Naive thymus-derived CD4-positive, alpha-beta T cell (primary cell): ENCODE measurements at regions not wholly inside any gene's neighbourhood (a gene's known extent, or its start where the extent isn't known, plus 50 kb on each side); places are given as distances from the start of the nearest gene placed in this dataset.
"Not testable (repeated sequence)": the region's sequence is repeated elsewhere in the genome, so short reads cannot be mapped to it uniquely, and the experiment has no call there.

ENCODE experiments used
- ATAC-seq: fragments of 150-1000 bp; cut with Tn5 transposase; 2 replicates; pipeline ENCODE4 v1.10.0; 2021; ENCODE audit warnings: mild to moderate bottlenecking, moderate library complexity
- CTCF ChIA-PET: fragments of 350-600 bp; sonication (Branson Sonifier 250); formaldehyde crosslinking; loops from one replicate; lab custom pipeline; 2021; ENCODE audit warnings: antibody characterized with exemption; lab: Charles Lee
- POLR2A ChIA-PET: fragments of 350-600 bp; sonication (Branson Sonifier 250); formaldehyde crosslinking; loops from one replicate; lab custom pipeline; 2021; ENCODE audit warnings: antibody characterized with exemption, inconsistent platforms; lab: Charles Lee
- DNase-seq, 9 donors: peaks; one replicate each; pipeline versions ENCODE4 v3.0.0 to v3.0.0-alpha.2; 2020 to 2022; ENCODE audit warnings: mixed read lengths in 1 of 9
- H3K27ac ChIP-seq: one replicate; pipeline ENCODE4 v1.7.0; 2013; ENCODE audit warnings: mild to moderate bottlenecking, low read depth, low read length, moderate library complexity
- H3K27me3 ChIP-seq, 2 donors: one replicate each; pipeline ENCODE4 v1.7.0; 2013; ENCODE audit warnings: low read length in 2 of 2, mild to moderate bottlenecking in 2 of 2, moderate library complexity in 2 of 2; ENCODE audit not compliant: control insufficient read depth in 2 of 2, insufficient read depth in 2 of 2
- H3K36me3 ChIP-seq, 3 experiments: 1 replicate in 2 of 3; 2 replicates in 1 of 3; pipeline ENCODE4 v1.7.0; 2013; ENCODE audit warnings: low read length in 3 of 3, mild to moderate bottlenecking in 3 of 3, moderate library complexity in 1 of 3; ENCODE audit not compliant: insufficient read depth in 3 of 3, control insufficient read depth in 2 of 3
- H3K4me1 ChIP-seq, 2 donors: one replicate each; pipeline ENCODE4 v1.7.0; 2013; ENCODE audit warnings: low read length in 2 of 2, mild to moderate bottlenecking in 2 of 2, moderate library complexity in 1 of 2; ENCODE audit not compliant: control insufficient read depth in 2 of 2, insufficient read depth in 2 of 2
- H3K4me3 ChIP-seq: 2 replicates; pipeline ENCODE4 v1.7.0; 2013; ENCODE audit warnings: mild to moderate bottlenecking, low read length
- H3K9me3 ChIP-seq, 3 experiments: 1 replicate in 2 of 3; 2 replicates in 1 of 3; pipeline ENCODE4 v1.7.0; 2013; ENCODE audit warnings: low read length in 3 of 3; ENCODE audit not compliant: control insufficient read depth in 2 of 3
- H3K27ac Mint-ChIP-seq, 9 donors: one replicate each; pipeline ENCODE4 v1.8.0; 2020 to 2022; ENCODE audit warnings: mixed read lengths in 9 of 9, mild to moderate bottlenecking in 8 of 9, moderate library complexity in 5 of 9, inconsistent platforms in 2 of 9
- H3K27me3 Mint-ChIP-seq, 5 donors: one replicate each; pipeline ENCODE4 v1.8.0; 2021 to 2022; ENCODE audit warnings: mixed read lengths in 5 of 5, mild to moderate bottlenecking in 1 of 5
- H3K36me3 Mint-ChIP-seq, 5 donors: one replicate each; pipeline ENCODE4 v1.8.0; 2020 to 2022; ENCODE audit warnings: mixed read lengths in 5 of 5, mild to moderate bottlenecking in 3 of 5, inconsistent platforms in 1 of 5
- H3K4me1 Mint-ChIP-seq, 7 donors: one replicate each; pipeline ENCODE4 v1.8.0; 2020 to 2022; ENCODE audit warnings: mixed read lengths in 7 of 7, mild to moderate bottlenecking in 3 of 7, inconsistent platforms in 1 of 7
- H3K4me3 Mint-ChIP-seq, 10 donors: one replicate each; pipeline ENCODE4 v1.8.0; 2020 to 2022; ENCODE audit warnings: mild to moderate bottlenecking in 10 of 10, mixed read lengths in 10 of 10, moderate library complexity in 6 of 10, inconsistent platforms in 2 of 10
- H3K9me3 Mint-ChIP-seq, 11 donors: one replicate each; pipeline ENCODE4 v1.8.0; 2020 to 2022; ENCODE audit warnings: mixed read lengths in 11 of 11, mild to moderate bottlenecking in 4 of 11, inconsistent platforms in 1 of 11, moderate library complexity in 1 of 11
- intact Hi-C, 2 donors: fragments of 100-400 bp; cut with micrococcal nuclease; formaldehyde crosslinking; loops; one replicate each; pipeline ENCODE4 v1.15.1; 2023

- no peak overlapping the region for H3K27ac ChIP-seq
- ChIA-PET CTCF (no interaction called here), POLR2A (no interaction called here)
- no peaks in the 10 kb centered on the region for H3K4me1 ChIP-seq
- peaks cover 7 to 19% (median 15%) of the 10 kb centered on the region in 11 donors for H3K9me3 Mint-ChIP-seq
- no peak overlapping the region for H3K4me3 Mint-ChIP-seq
- H3K4me3 ChIP-seq: no peak overlapping the region
- DNase-seq: no peak
- peaks cover 4 to 16% (median 8%) of the 10 kb centered on the region in 5 donors for H3K27me3 Mint-ChIP-seq
- ATAC-seq: peak; percentile 47
- peaks cover 0 to 14% (median 7%) of the 10 kb centered on the region in 5 donors for H3K36me3 Mint-ChIP-seq
- no peaks in the 10 kb centered on the region for H3K4me1 Mint-ChIP-seq
- H3K9me3 ChIP-seq: peaks cover 0 to 19% (median 0%) of the 10 kb centered on the region in 3 experiments
- intact Hi-C loops: no loop called here
- no peaks in the 10 kb centered on the region for H3K36me3 ChIP-seq
- H3K27me3 ChIP-seq: no peaks in the 10 kb centered on the region
- no peak overlapping the region for H3K27ac Mint-ChIP-seq
These were observed 445.4 kb upstream of the DEFB115 start for GRCh38 chr20:30811885-30812671.

GRCh38 chr20:30812739-30813411 lies 444.6 kb upstream of the DEFB115 start:
- Histone ChIP-seq H3K9me3 (peaks cover 0 to 19% (median 0%) of the 10 kb centered on the region in 3 experiments), H3K36me3 (no peaks in the 10 kb centered on the region), H3K27ac (no peak overlapping the region), H3K4me1 (no peaks in the 10 kb centered on the region), H3K4me3 (no peak overlapping the region), H3K27me3 (no peaks in the 10 kb centered on the region)
- Mint-ChIP-seq H3K27ac (no peak overlapping the region), H3K9me3 (peaks cover 7 to 19% (median 15%) of the 10 kb centered on the region in 11 donors), H3K4me3 (no peak overlapping the region), H3K27me3 (peaks cover 4 to 16% (median 8%) of the 10 kb centered on the region in 5 donors), H3K4me1 (no peaks in the 10 kb centered on the region), H3K36me3 (peaks cover 0 to 14% (median 7%) of the 10 kb centered on the region in 5 donors)
- POLR2A ChIA-PET: no interaction called here
- intact Hi-C loops: no loop called here
- DNase-seq (no peak), ATAC-seq (no peak)
- CTCF ChIA-PET: no interaction called here

GRCh38 chr20:30813412-30814311 lies 443.8 kb upstream of the DEFB115 start:
- CTCF ChIA-PET, intact Hi-C loops, H3K27ac ChIP-seq, H3K36me3 ChIP-seq, H3K4me1 ChIP-seq, H3K27me3 ChIP-seq, H3K27ac Mint-ChIP-seq, POLR2A ChIA-PET, H3K4me3 ChIP-seq, H3K4me1 Mint-ChIP-seq, DNase-seq: not testable (repeated sequence)
- H3K9me3 ChIP-seq: peaks cover 0 to 19% (median 0%) of the 10 kb centered on the region in 3 experiments
- peaks cover 0 to 14% (median 7%) of the 10 kb centered on the region in 5 donors for H3K36me3 Mint-ChIP-seq
- peaks cover 4 to 16% (median 8%) of the 10 kb centered on the region in 5 donors for H3K27me3 Mint-ChIP-seq
- peak; percentile 56 for ATAC-seq
- peaks cover 7 to 19% (median 15%) of the 10 kb centered on the region in 11 donors for H3K9me3 Mint-ChIP-seq
- H3K4me3 Mint-ChIP-seq: peak overlapping the region in 1 of 10 donors; percentile 8

- H3K4me1 ChIP-seq, POLR2A ChIA-PET, H3K36me3 ChIP-seq, H3K4me1 Mint-ChIP-seq, H3K27me3 ChIP-seq, CTCF ChIA-PET, H3K4me3 ChIP-seq, intact Hi-C loops, H3K27ac Mint-ChIP-seq, H3K27ac ChIP-seq, DNase-seq: not testable (repeated sequence)
- peaks cover 0 to 19% (median 0%) of the 10 kb centered on the region in 3 experiments for H3K9me3 ChIP-seq
- H3K4me3 Mint-ChIP-seq: peak overlapping the region in 1 of 10 donors; percentile 8
- H3K27me3 Mint-ChIP-seq: peaks cover 4 to 16% (median 8%) of the 10 kb centered on the region in 5 donors
- peaks cover 0 to 14% (median 7%) of the 10 kb centered on the region in 5 donors for H3K36me3 Mint-ChIP-seq
- peaks cover 7 to 19% (median 15%) of the 10 kb centered on the region in 11 donors for H3K9me3 Mint-ChIP-seq
- ATAC-seq: peak; percentile 5
These were observed 443.2 kb upstream of the DEFB115 start for GRCh38 chr20:30814312-30814639.

GRCh38 chr20:30815027-30815576 lies 442.4 kb upstream of the DEFB115 start:
- peaks cover 0 to 14% (median 7%) of the 10 kb centered on the region in 5 donors for H3K36me3 Mint-ChIP-seq
- H3K9me3 ChIP-seq: peaks cover 0 to 19% (median 0%) of the 10 kb centered on the region in 3 experiments
- peak; percentile 20 for ATAC-seq
- H3K4me1 Mint-ChIP-seq, DNase-seq, H3K36me3 ChIP-seq, H3K27ac Mint-ChIP-seq, intact Hi-C loops, CTCF ChIA-PET, H3K27ac ChIP-seq, H3K4me3 Mint-ChIP-seq, H3K4me1 ChIP-seq, H3K4me3 ChIP-seq, H3K27me3 ChIP-seq, POLR2A ChIA-PET: not testable (repeated sequence)
- peaks cover 4 to 16% (median 8%) of the 10 kb centered on the region in 5 donors for H3K27me3 Mint-ChIP-seq
- peaks cover 7 to 19% (median 15%) of the 10 kb centered on the region in 11 donors for H3K9me3 Mint-ChIP-seq

- no peaks in the 10 kb centered on the region for H3K27me3 ChIP-seq
- no peaks in the 10 kb centered on the region for H3K4me1 Mint-ChIP-seq
- H3K4me3 Mint-ChIP-seq: no peak overlapping the region
- peaks cover 4 to 16% (median 8%) of the 10 kb centered on the region in 5 donors for H3K27me3 Mint-ChIP-seq
- no peak for DNase-seq
- H3K4me3 ChIP-seq: no peak overlapping the region
- peaks cover 7 to 19% (median 15%) of the 10 kb centered on the region in 11 donors for H3K9me3 Mint-ChIP-seq
- H3K9me3 ChIP-seq: peaks cover 0 to 19% (median 0%) of the 10 kb centered on the region in 3 experiments
- peaks cover 0 to 14% (median 7%) of the 10 kb centered on the region in 5 donors for H3K36me3 Mint-ChIP-seq
- POLR2A ChIA-PET: no interaction called here
- no peaks in the 10 kb centered on the region for H3K4me1 ChIP-seq
- no peak overlapping the region for H3K27ac Mint-ChIP-seq
- intact Hi-C loops: no loop called here
- CTCF ChIA-PET: no interaction called here
- H3K27ac ChIP-seq: no peak overlapping the region
- H3K36me3 ChIP-seq: no peaks in the 10 kb centered on the region
- peak; percentile 39 for ATAC-seq
These were observed 441.8 kb upstream of the DEFB115 start for GRCh38 chr20:30815577-30816181.
